WTC11 (cell line): ENCODE measurements at regions not wholly inside any gene's neighbourhood (a gene's known extent, or its start where the extent isn't known, plus 50 kb on each side); places are given as distances from the start of the nearest gene placed in this dataset.
A peak's percentile ranks its signal among the peaks of the same experiment; 100 is the strongest.

Source experiments
- ATAC-seq: fragments of 200-7000 bp; cut with Tn5 transposase; 2 replicates; pipeline ENCODE4 v1.10.0; 2021; ENCODE audit warnings: mild to moderate bottlenecking, moderate library complexity
- CTCF ChIA-PET: fragments of 300-600 bp; sonication (Branson Sonifier 250); formaldehyde crosslinking; loops from one replicate; lab custom pipeline; 2021; ENCODE audit warnings: antibody characterized with exemption; lab: Charles Lee
- POLR2A ChIA-PET: fragments of 350-600 bp; sonication (Branson Sonifier 250); formaldehyde crosslinking; loops from one replicate; lab custom pipeline; 2021; ENCODE audit warnings: antibody characterized with exemption; lab: Charles Lee
- DNase-seq: peaks from one replicate; pipeline ENCODE4 v3.0.0; 2021; ENCODE audit warnings: low spot score
- H3K27ac Mint-ChIP-seq: 2 replicates; pipeline ENCODE4 v1.8.0; 2021; ENCODE audit warnings: mixed read lengths
- H3K27me3 Mint-ChIP-seq: 2 replicates; pipeline ENCODE4 v1.8.0; 2021; ENCODE audit warnings: low read depth, mild to moderate bottlenecking, moderate library complexity, mixed read lengths
- H3K36me3 Mint-ChIP-seq: 2 replicates; pipeline ENCODE4 v1.8.0; 2021; ENCODE audit warnings: mixed read lengths
- H3K4me1 Mint-ChIP-seq: 2 replicates; pipeline ENCODE4 v1.8.0; 2022; ENCODE audit warnings: mixed read lengths
- H3K4me3 Mint-ChIP-seq: 2 replicates; pipeline ENCODE4 v1.8.0; 2021; ENCODE audit warnings: mild to moderate bottlenecking, moderate library complexity, mixed read lengths
- H3K9me3 Mint-ChIP-seq: 2 replicates; pipeline ENCODE4 v1.8.0; 2021; ENCODE audit warnings: mixed read lengths
- AR ChIP-seq: fragments of 250-450 bp; sonication (Bioruptor Pico); IDR thresholded peaks from 2 replicates; pipeline ENCODE4 v1.9.0; 2021; ENCODE audit warnings: mild to moderate bottlenecking
- CBFB ChIP-seq: sonication (generic); formaldehyde crosslinking; IDR thresholded peaks from 2 replicates; pipeline ENCODE4 v1.8.1; 2022; ENCODE audit warnings: mild to moderate bottlenecking, low read depth, missing genetic modification reagents
- CDX4 ChIP-seq: fragments of 250-450 bp; sonication (Bioruptor Pico); IDR thresholded peaks from 2 replicates; pipeline ENCODE4 v1.9.0; 2021; ENCODE audit warnings: moderate library complexity, mild to moderate bottlenecking, inconsistent platforms, borderline replicate concordance
- CREB1 ChIP-seq: sonication (generic); formaldehyde crosslinking; IDR thresholded peaks from 2 replicates; pipeline ENCODE4 v1.8.0; 2023; ENCODE audit warnings: mild to moderate bottlenecking, missing genetic modification reagents
- CREM ChIP-seq: sonication (generic); formaldehyde crosslinking; IDR thresholded peaks from 2 replicates; pipeline ENCODE4 v1.8.1; 2022; ENCODE audit warnings: mild to moderate bottlenecking, missing genetic modification reagents, moderate library complexity
- E2F4 ChIP-seq: sonication (generic); formaldehyde crosslinking; IDR thresholded peaks from 2 replicates; pipeline ENCODE4 v1.8.1; 2022; ENCODE audit warnings: low read depth, mild to moderate bottlenecking, moderate library complexity, missing genetic modification reagents, borderline replicate concordance
- E2F5 ChIP-seq: sonication (generic); formaldehyde crosslinking; IDR thresholded peaks from 2 replicates; pipeline ENCODE4 v1.8.1; 2022; ENCODE audit warnings: mild to moderate bottlenecking, moderate library complexity, missing genetic modification reagents
- ERG ChIP-seq: fragments of 250-450 bp; sonication (Bioruptor Pico); IDR thresholded peaks from 2 replicates; pipeline ENCODE4 v1.8.0; 2021; ENCODE audit warnings: mild to moderate bottlenecking
- FOXJ3 ChIP-seq: sonication (generic); formaldehyde crosslinking; IDR thresholded peaks from 2 replicates; pipeline ENCODE4 v1.9.0; 2021; ENCODE audit warnings: missing genetic modification reagents, mild to moderate bottlenecking, borderline replicate concordance
- FOXK1 ChIP-seq: sonication (generic); formaldehyde crosslinking; IDR thresholded peaks from 2 replicates; pipeline ENCODE4 v1.8.0; 2022; ENCODE audit warnings: mild to moderate bottlenecking, moderate library complexity, missing genetic modification reagents
- FOXP1 ChIP-seq: sonication (generic); formaldehyde crosslinking; IDR thresholded peaks from 2 replicates; pipeline ENCODE4 v1.8.0; 2022; ENCODE audit warnings: missing genetic modification reagents, mild to moderate bottlenecking, moderate library complexity, borderline replicate concordance
- GABPB1 ChIP-seq: sonication (generic); formaldehyde crosslinking; IDR thresholded peaks from 2 replicates; pipeline ENCODE4 v1.8.1; 2023; ENCODE audit warnings: mild to moderate bottlenecking, missing genetic modification reagents
- IRF2 ChIP-seq: sonication (generic); formaldehyde crosslinking; IDR thresholded peaks from 2 replicates; pipeline ENCODE4 v1.8.0; 2022; ENCODE audit warnings: low read depth, missing genetic modification reagents, borderline replicate concordance
- JUN ChIP-seq: sonication (generic); formaldehyde crosslinking; IDR thresholded peaks from 2 replicates; pipeline ENCODE4 v1.8.0; 2023; ENCODE audit warnings: mild to moderate bottlenecking, missing genetic modification reagents
- KAT7 ChIP-seq: sonication (generic); formaldehyde crosslinking; IDR thresholded peaks from 2 replicates; pipeline ENCODE4 v1.8.1; 2023; ENCODE audit warnings: missing genetic modification reagents, mild to moderate bottlenecking, borderline replicate concordance
- NR1H2 ChIP-seq: sonication (generic); formaldehyde crosslinking; IDR thresholded peaks from 2 replicates; pipeline ENCODE4 v1.9.0; 2021; ENCODE audit warnings: mild to moderate bottlenecking, moderate library complexity, missing genetic modification reagents
- NR2C2 ChIP-seq: sonication (generic); formaldehyde crosslinking; IDR thresholded peaks from 2 replicates; pipeline ENCODE4 v1.8.0; 2022; ENCODE audit warnings: mild to moderate bottlenecking, missing genetic modification reagents
- OVOL2 ChIP-seq: fragments of 250-450 bp; sonication (Bioruptor Pico); IDR thresholded peaks from 2 replicates; pipeline ENCODE4 v1.9.0; 2021; ENCODE audit warnings: mild to moderate bottlenecking, borderline replicate concordance
- STAT6 ChIP-seq: sonication (generic); formaldehyde crosslinking; conservative IDR thresholded peaks from 2 replicates; pipeline ENCODE4 v1.8.1; 2023; ENCODE audit warnings: mild to moderate bottlenecking, low read depth, missing genetic modification reagents, moderate library complexity
- TCF7 ChIP-seq: sonication (generic); formaldehyde crosslinking; IDR thresholded peaks from 2 replicates; pipeline ENCODE4 v1.8.0; 2022; ENCODE audit warnings: mild to moderate bottlenecking, low read depth, missing genetic modification reagents, moderate library complexity

GRCh38 chr3:182198345-182198744, 486.6 kb downstream of the SOX2 start (continued):
- TF ChIP-seq STAT6 (CRISPR knock-in tag) (no peak), JUN (CRISPR knock-in tag) (no peak), TCF7 (no peak), E2F4 (CRISPR knock-in tag) (no peak)

GRCh38 chr3:182201456-182202168, 489.9 kb downstream of the SOX2 start:
- H3K27me3 Mint-ChIP-seq, result no peaks in the 10 kb centered on the region
- ChIA-PET POLR2A (no interaction called here), CTCF (no interaction called here)
- ATAC-seq, result no peak; the same call in 1 of the 2 replicates
- peaks cover 17% of the 10 kb centered on the region for H3K4me1 Mint-ChIP-seq
- peaks cover 5% of the 10 kb centered on the region; the same call in 1 of the 2 replicates for H3K9me3 Mint-ChIP-seq
- peaks cover 2% of the 10 kb centered on the region; the same call in 1 of the 2 replicates for H3K36me3 Mint-ChIP-seq
- peak overlapping the region; percentile 31; the same call in 1 of the 2 replicates for H3K27ac Mint-ChIP-seq
- H3K4me3 Mint-ChIP-seq, result no peak overlapping the region
- no peak for DNase-seq
- no peak for TF ChIP-seq CREM (CRISPR knock-in tag)
- no peak for TF ChIP-seq AR (CRISPR knock-in tag)
- no peak for TF ChIP-seq OVOL2
- no peak for TF ChIP-seq CBFB (CRISPR knock-in tag)
- no peak for TF ChIP-seq KAT7
- no peak for TF ChIP-seq NR2C2

GRCh38 chr3:182212479-182213076, 500.9 kb downstream of the SOX2 start:
- peak; percentile 24 for DNase-seq
- no peaks in the 10 kb centered on the region for H3K9me3 Mint-ChIP-seq
- peaks cover 22% of the 10 kb centered on the region for H3K4me1 Mint-ChIP-seq
- CTCF ChIA-PET, result interaction anchor here (0.5 to 0.9 kb wide), 2 partner anchors 26 to 37 kb away, joined by 3 to 4 read pairs; no protein-coding TSS in a partner anchor
- ATAC-seq, result peak; percentile 84
- POLR2A ChIA-PET, result interaction anchor here (0.7 kb wide), 1 partner anchor 264 kb away, joined by 3 read pairs; no protein-coding TSS in a partner anchor
- TF ChIP-seq GABPB1 (peak; percentile 16; the same call in 1 of the 2 replicates), FOXP1 (no peak)
- no peaks in the 10 kb centered on the region for H3K36me3 Mint-ChIP-seq
- peaks cover 4% of the 10 kb centered on the region; the same call in 1 of the 2 replicates for H3K27me3 Mint-ChIP-seq
- H3K27ac Mint-ChIP-seq, result peak overlapping the region; percentile 61; the same call in 1 of the 2 replicates
- no peak overlapping the region for H3K4me3 Mint-ChIP-seq

- ATAC-seq (no peak), DNase-seq (no peak)
- peaks cover 36% of the 10 kb centered on the region for H3K4me1 Mint-ChIP-seq
- H3K27me3 Mint-ChIP-seq, result peaks cover 4% of the 10 kb centered on the region; the same call in 1 of the 2 replicates
- H3K27ac Mint-ChIP-seq, result no peak overlapping the region
- no peaks in the 10 kb centered on the region for H3K9me3 Mint-ChIP-seq
- H3K4me3 Mint-ChIP-seq, result no peak overlapping the region
- ChIA-PET POLR2A (no interaction called here), CTCF (no interaction called here)
- H3K36me3 Mint-ChIP-seq, result no peaks in the 10 kb centered on the region
- TF ChIP-seq NR1H2 (CRISPR knock-in tag) (no peak), OVOL2 (no peak), CREB1 (CRISPR knock-in tag) (no peak), CREM (CRISPR knock-in tag) (no peak), FOXK1 (CRISPR knock-in tag) (no peak), E2F5 (CRISPR knock-in tag) (no peak), CDX4 (CRISPR knock-in tag) (no peak), IRF2 (CRISPR knock-in tag) (no peak), ERG (CRISPR knock-in tag) (no peak), FOXJ3 (CRISPR knock-in tag) (no peak)
Observed at GRCh38 chr3:182214416-182214815, 502.7 kb downstream of the SOX2 start.
